ENCODE measurements at regions not wholly inside any gene's neighbourhood (a gene's known extent, or its start where the extent isn't known, plus 50 kb on each side); places are given as distances from the start of the nearest gene placed in this dataset.
A peak's percentile ranks its signal among the peaks of the same experiment; 100 is the strongest.

GRCh38 chrX:64097891-64098290 is 107.6 kb downstream of the AMER1 start:
- 46 to 85% (median 70%) methylated on average over 2 of the region's 2 CpGs for WGBS, 5 donors
- TF ChIP-seq POLR2A (IDR thresholded peaks at IDR 0.05) (no peak), CTCF (IDR thresholded peaks at IDR 0.05 in 8 of 11, conservative IDR thresholded peaks at IDR 0.05 in 3 of 11) (no peak), POLR2AphosphoS5 (IDR thresholded peaks at IDR 0.05) (no peak)
- no peak for DNase-seq
- intact Hi-C loops (cut with DNase I; ENCODE audit: low total_unique reads) = no loop called here
- no peak overlapping the region for H3K4me3 ChIP-seq
- H3K27ac ChIP-seq = no peak overlapping the region
- H3K36me3 ChIP-seq = no peaks in the 10 kb centered on the region
- H3K27me3 ChIP-seq (replicated peaks in 1 of 7) = no peaks in the 10 kb centered on the region
- H3K9me3 ChIP-seq = no peaks in the 10 kb centered on the region
- H3K4me1 ChIP-seq = no peaks in the 10 kb centered on the region

GRCh38 chrX:64093761-64094160 is 111.7 kb downstream of the AMER1 start:
- Histone ChIP-seq H3K27me3 (replicated peaks in 1 of 7) (no peaks in the 10 kb centered on the region), H3K9me3 (peaks cover 0 to 17% (median 0%) of the 10 kb centered on the region in 8 donors), H3K4me3 (no peak overlapping the region), H3K4me1 (no peaks in the 10 kb centered on the region), H3K36me3 (no peaks in the 10 kb centered on the region), H3K27ac (no peak overlapping the region)
- WGBS, 5 donors = 3 to 20% (median 8%) methylated on average over 2 of the region's 2 CpGs
- DNase-seq = no peak
- intact Hi-C loops (cut with DNase I; ENCODE audit: low total_unique reads) = no loop called here
- peak in 3 of 11 experiments; percentile 23 to 29 (median 29) for TF ChIP-seq CTCF (IDR thresholded peaks at IDR 0.05 in 8 of 11, conservative IDR thresholded peaks at IDR 0.05 in 3 of 11)
- no peak for TF ChIP-seq POLR2A (IDR thresholded peaks at IDR 0.05)
